ENCODE measurements at regions not wholly inside any gene's neighbourhood (a gene's known extent, or its start where the extent isn't known, plus 50 kb on each side); places are given as distances from the start of the nearest gene placed in this dataset.
"Not testable (repeated sequence)": the region's sequence is repeated elsewhere in the genome, so short reads cannot be mapped to it uniquely, and the experiment has no call there.

GRCh38 chr15:62365795-62366442, 200.8 kb upstream of the C2CD4B start:
- peak; percentile 51 for DNase-seq (ENCODE audit: low read depth)

- no peak for DNase-seq (ENCODE audit: low read depth)
These were observed 204.4 kb upstream of the C2CD4B start for GRCh38 chr15:62369454-62369853.

GRCh38 chr15:62371683-62372082, 206.6 kb upstream of the C2CD4B start:
- DNase-seq (ENCODE audit: low read depth), result not testable (repeated sequence)

- DNase-seq (ENCODE audit: low read depth), result no peak
These were observed 212.8 kb upstream of the C2CD4B start for GRCh38 chr15:62377736-62378480.

GRCh38 chr15:62378772-62379498, 213.8 kb upstream of the C2CD4B start:
- no peak for DNase-seq (ENCODE audit: low read depth)

GRCh38 chr15:62380011-62380410, 214.9 kb upstream of the C2CD4B start:
- DNase-seq (ENCODE audit: low read depth), result no peak

- no peak for DNase-seq (ENCODE audit: low read depth)
These were observed 217.0 kb upstream of the C2CD4B start for GRCh38 chr15:62382046-62382445.

- peak; percentile 87 for DNase-seq (ENCODE audit: low read depth)
These were observed 225.1 kb upstream of the C2CD4B start, which contains the start of gene TLN2 for GRCh38 chr15:62389885-62390790. Gene TLN2, plus strand, starts transcription at chr15:62390550.

GRCh38 chr15:62390791-62391640, 225.9 kb upstream of the C2CD4B start:
- peak; percentile 44 for DNase-seq (ENCODE audit: low read depth)

- DNase-seq (ENCODE audit: low read depth), result peak; percentile 60
These were observed 226.7 kb upstream of the C2CD4B start for GRCh38 chr15:62391641-62392262.

- DNase-seq (ENCODE audit: low read depth), result peak; percentile 65
These were observed 227.3 kb upstream of the C2CD4B start for GRCh38 chr15:62392376-62392775.

GRCh38 chr15:62393196-62393595, 228.1 kb upstream of the C2CD4B start:
- DNase-seq (ENCODE audit: low read depth), result no peak

- no peak for DNase-seq (ENCODE audit: low read depth)
These were observed 229.0 kb upstream of the C2CD4B start for GRCh38 chr15:62394079-62394478.

- no peak for DNase-seq (ENCODE audit: low read depth)
These were observed 235.7 kb upstream of the C2CD4B start for GRCh38 chr15:62400778-62401177.

GRCh38 chr15:62402687-62403086, 237.6 kb upstream of the C2CD4B start:
- DNase-seq (ENCODE audit: low read depth), result no peak

- DNase-seq (ENCODE audit: low read depth), result peak; percentile 25
These were observed 238.2 kb upstream of the C2CD4B start for GRCh38 chr15:62403164-62403809.

GRCh38 chr15:62404194-62404985, 239.3 kb upstream of the C2CD4B start:
- DNase-seq (ENCODE audit: low read depth), result no peak

GRCh38 chr15:62406305-62406891, 241.3 kb upstream of the C2CD4B start:
- DNase-seq (ENCODE audit: low read depth), result no peak
